Mucosa of stomach (tissue), 1 donor: ENCODE measurements at regions not wholly inside any gene's neighbourhood (a gene's known extent, or its start where the extent isn't known, plus 50 kb on each side); places are given as distances from the start of the nearest gene placed in this dataset.

Source experiments
- H3K27me3 ChIP-seq: one replicate; pipeline ENCODE4 v1.7.0; 2013; ENCODE audit warnings: mild to moderate bottlenecking, low read length; ENCODE audit not compliant: control insufficient read depth, insufficient read depth
- H3K36me3 ChIP-seq: one replicate; pipeline ENCODE4 v1.7.0; 2013; ENCODE audit warnings: low read length; ENCODE audit not compliant: control insufficient read depth, insufficient read depth
- H3K4me1 ChIP-seq: one replicate; pipeline ENCODE4 v1.7.0; 2013; ENCODE audit warnings: mild to moderate bottlenecking, low read length; ENCODE audit not compliant: control insufficient read depth, insufficient read depth
- H3K4me3 ChIP-seq: one replicate; pipeline ENCODE4 v1.7.0; 2013; ENCODE audit warnings: low read length
- H3K9ac ChIP-seq: one replicate; pipeline ENCODE4 v1.7.0; 2013; ENCODE audit warnings: mild to moderate bottlenecking, low read length, moderate library complexity
- H3K9me3 ChIP-seq: one replicate; pipeline ENCODE4 v1.7.0; 2013; ENCODE audit warnings: mild to moderate bottlenecking, low read length, moderate library complexity; ENCODE audit not compliant: control insufficient read depth
- donor health status: Pancreatic carcinoma.

GRCh38 chr2:220064111-220065030 is 436.9 kb downstream of the SLC4A3 start:
- no peaks in the 10 kb centered on the region for H3K36me3 ChIP-seq
- H3K4me3 ChIP-seq, result no peak overlapping the region
- no peaks in the 10 kb centered on the region for H3K27me3 ChIP-seq
- no peaks in the 10 kb centered on the region for H3K4me1 ChIP-seq
- no peak overlapping the region for H3K9ac ChIP-seq
- no peaks in the 10 kb centered on the region for H3K9me3 ChIP-seq

GRCh38 chr2:220065581-220065980 is 438.2 kb downstream of the SLC4A3 start:
- Histone ChIP-seq H3K4me1 (no peaks in the 10 kb centered on the region), H3K4me3 (no peak overlapping the region), H3K9ac (no peak overlapping the region), H3K36me3 (no peaks in the 10 kb centered on the region), H3K27me3 (no peaks in the 10 kb centered on the region), H3K9me3 (no peaks in the 10 kb centered on the region)

GRCh38 chr2:220068846-220069245 is 441.4 kb downstream of the SLC4A3 start:
- Histone ChIP-seq H3K9me3 (no peaks in the 10 kb centered on the region), H3K9ac (no peak overlapping the region), H3K4me3 (no peak overlapping the region), H3K4me1 (no peaks in the 10 kb centered on the region), H3K27me3 (no peaks in the 10 kb centered on the region), H3K36me3 (no peaks in the 10 kb centered on the region)

- Histone ChIP-seq H3K4me3 (no peak overlapping the region), H3K9ac (no peak overlapping the region), H3K9me3 (no peaks in the 10 kb centered on the region), H3K36me3 (no peaks in the 10 kb centered on the region), H3K27me3 (no peaks in the 10 kb centered on the region), H3K4me1 (no peaks in the 10 kb centered on the region)
Measured at GRCh38 chr2:220070349-220070748, 442.9 kb downstream of the SLC4A3 start.

- H3K9me3 ChIP-seq, result no peaks in the 10 kb centered on the region
- no peaks in the 10 kb centered on the region for H3K4me1 ChIP-seq
- H3K4me3 ChIP-seq, result no peak overlapping the region
- no peaks in the 10 kb centered on the region for H3K27me3 ChIP-seq
- H3K36me3 ChIP-seq, result no peaks in the 10 kb centered on the region
- no peak overlapping the region for H3K9ac ChIP-seq
Measured at GRCh38 chr2:220071696-220072095, 444.3 kb downstream of the SLC4A3 start.

- H3K4me3 ChIP-seq, result no peak overlapping the region
- H3K9me3 ChIP-seq, result no peaks in the 10 kb centered on the region
- no peaks in the 10 kb centered on the region for H3K36me3 ChIP-seq
- H3K4me1 ChIP-seq, result no peaks in the 10 kb centered on the region
- H3K9ac ChIP-seq, result no peak overlapping the region
- H3K27me3 ChIP-seq, result no peaks in the 10 kb centered on the region
Measured at GRCh38 chr2:220072669-220073220, 445.3 kb downstream of the SLC4A3 start.

- Histone ChIP-seq H3K36me3 (no peaks in the 10 kb centered on the region), H3K9ac (no peak overlapping the region), H3K27me3 (no peaks in the 10 kb centered on the region), H3K4me1 (no peaks in the 10 kb centered on the region), H3K4me3 (no peak overlapping the region), H3K9me3 (no peaks in the 10 kb centered on the region)
Measured at GRCh38 chr2:220075835-220076234, 448.4 kb downstream of the SLC4A3 start.

GRCh38 chr2:220076734-220077133 is 449.3 kb downstream of the SLC4A3 start:
- H3K4me1 ChIP-seq, result no peaks in the 10 kb centered on the region
- H3K9ac ChIP-seq, result no peak overlapping the region
- no peaks in the 10 kb centered on the region for H3K36me3 ChIP-seq
- no peak overlapping the region for H3K4me3 ChIP-seq
- H3K9me3 ChIP-seq, result no peaks in the 10 kb centered on the region
- H3K27me3 ChIP-seq, result no peaks in the 10 kb centered on the region

- Histone ChIP-seq H3K27me3 (no peaks in the 10 kb centered on the region), H3K4me3 (no peak overlapping the region), H3K9me3 (no peaks in the 10 kb centered on the region), H3K4me1 (no peaks in the 10 kb centered on the region), H3K9ac (no peak overlapping the region), H3K36me3 (no peaks in the 10 kb centered on the region)
Measured at GRCh38 chr2:220077488-220077887, 450.1 kb downstream of the SLC4A3 start.

- Histone ChIP-seq H3K9ac (no peak overlapping the region), H3K36me3 (no peaks in the 10 kb centered on the region), H3K4me1 (no peaks in the 10 kb centered on the region)
Measured at GRCh38 chr2:220078439-220078838, 451.0 kb downstream of the SLC4A3 start.

GRCh38 chr2:220079595-220079994 is 452.2 kb downstream of the SLC4A3 start:
- H3K27me3 ChIP-seq, result no peaks in the 10 kb centered on the region
- H3K9me3 ChIP-seq, result no peaks in the 10 kb centered on the region
- no peak overlapping the region for H3K4me3 ChIP-seq
- H3K4me1 ChIP-seq, result no peaks in the 10 kb centered on the region
- H3K9ac ChIP-seq, result no peak overlapping the region
- no peaks in the 10 kb centered on the region for H3K36me3 ChIP-seq

More at GRCh38 chr2:220078439-220078838, 451.0 kb downstream of the SLC4A3 start:
- Histone ChIP-seq H3K27me3 (no peaks in the 10 kb centered on the region), H3K9me3 (no peaks in the 10 kb centered on the region), H3K4me3 (no peak overlapping the region)

- Histone ChIP-seq H3K9me3 (no peaks in the 10 kb centered on the region), H3K4me3 (no peak overlapping the region), H3K36me3 (no peaks in the 10 kb centered on the region), H3K27me3 (no peaks in the 10 kb centered on the region), H3K4me1 (no peaks in the 10 kb centered on the region), H3K9ac (no peak overlapping the region)
Measured at GRCh38 chr2:220081171-220081570, 453.7 kb downstream of the SLC4A3 start.
